Activated CD8-positive, alpha-beta memory T cell treated with anti-CD3 and anti-CD28 coated beads for 24 hours (primary cell): ENCODE measurements at regions not wholly inside any gene's neighbourhood (a gene's known extent, or its start where the extent isn't known, plus 50 kb on each side); places are given as distances from the start of the nearest gene placed in this dataset.
"Not testable (repeated sequence)": the region's sequence is repeated elsewhere in the genome, so short reads cannot be mapped to it uniquely, and the experiment has no call there.

Experiments
- DNase-seq: peaks from one replicate; pipeline ENCODE4 v3.0.0-alpha.2; 2020

GRCh38 chr13:90726375-90726774 lies 621.1 kb upstream of the MIR17HG start:
- DNase-seq, result no peak

- no peak for DNase-seq
Measured at GRCh38 chr13:90732049-90732448, 615.4 kb upstream of the MIR17HG start.

- not testable (repeated sequence) for DNase-seq
Measured at GRCh38 chr13:90734497-90734896, 613.0 kb upstream of the MIR17HG start.

- no peak for DNase-seq
Measured at GRCh38 chr13:90738881-90739280, 608.6 kb upstream of the MIR17HG start.

- DNase-seq, result no peak
Measured at GRCh38 chr13:90740099-90740498, 607.4 kb upstream of the MIR17HG start.

- DNase-seq, result no peak
Measured at GRCh38 chr13:90742381-90742780, 605.1 kb upstream of the MIR17HG start.

- no peak for DNase-seq
Measured at GRCh38 chr13:90746230-90746629, 601.3 kb upstream of the MIR17HG start.

- DNase-seq, result no peak
Measured at GRCh38 chr13:90750021-90750420, 597.5 kb upstream of the MIR17HG start.

- DNase-seq, result no peak
Measured at GRCh38 chr13:90751026-90751425, 596.5 kb upstream of the MIR17HG start.

GRCh38 chr13:90752070-90752469 lies 595.4 kb upstream of the MIR17HG start:
- DNase-seq, result no peak

GRCh38 chr13:90757127-90757680 lies 590.3 kb upstream of the MIR17HG start:
- no peak for DNase-seq

GRCh38 chr13:90760639-90761038 lies 586.8 kb upstream of the MIR17HG start:
- no peak for DNase-seq

GRCh38 chr13:90763476-90764150 lies 583.9 kb upstream of the MIR17HG start:
- no peak for DNase-seq

- DNase-seq, result no peak
Measured at GRCh38 chr13:90766386-90766902, 581.0 kb upstream of the MIR17HG start.

- DNase-seq, result no peak
Measured at GRCh38 chr13:90768116-90768515, 579.4 kb upstream of the MIR17HG start.

GRCh38 chr13:90769387-90769786 lies 578.1 kb upstream of the MIR17HG start:
- no peak for DNase-seq

- no peak for DNase-seq
Measured at GRCh38 chr13:90770334-90770733, 577.2 kb upstream of the MIR17HG start.

GRCh38 chr13:90773681-90774080 lies 573.8 kb upstream of the MIR17HG start:
- no peak for DNase-seq

GRCh38 chr13:90776051-90776748 lies 571.3 kb upstream of the MIR17HG start:
- DNase-seq, result no peak

- no peak for DNase-seq
Measured at GRCh38 chr13:90783273-90783672, 564.2 kb upstream of the MIR17HG start.

GRCh38 chr13:90787007-90787406 lies 560.5 kb upstream of the MIR17HG start:
- DNase-seq, result no peak

- no peak for DNase-seq
Measured at GRCh38 chr13:90792335-90792734, 555.2 kb upstream of the MIR17HG start.

- DNase-seq, result no peak
Measured at GRCh38 chr13:90793261-90793820, 554.1 kb upstream of the MIR17HG start.

GRCh38 chr13:90796474-90796873 lies 551.0 kb upstream of the MIR17HG start:
- no peak for DNase-seq
